Stimulated activated CD4-positive, alpha-beta T cell treated with anti-CD3 and anti-CD28 coated beads, Interleukin-12 subunit alpha, Interleukin-12 subunit beta, amount 100 ng/mL, for 24 hours (primary cell): ENCODE measurements at regions not wholly inside any gene's neighbourhood (a gene's known extent, or its start where the extent isn't known, plus 50 kb on each side); places are given as distances from the start of the nearest gene placed in this dataset.

Experiments
- DNase-seq, 2 experiments: peaks; one replicate each; pipeline ENCODE4 v3.0.0-alpha.2; 2020; ENCODE audit warnings: low read depth in 2 of 2

DNA sequence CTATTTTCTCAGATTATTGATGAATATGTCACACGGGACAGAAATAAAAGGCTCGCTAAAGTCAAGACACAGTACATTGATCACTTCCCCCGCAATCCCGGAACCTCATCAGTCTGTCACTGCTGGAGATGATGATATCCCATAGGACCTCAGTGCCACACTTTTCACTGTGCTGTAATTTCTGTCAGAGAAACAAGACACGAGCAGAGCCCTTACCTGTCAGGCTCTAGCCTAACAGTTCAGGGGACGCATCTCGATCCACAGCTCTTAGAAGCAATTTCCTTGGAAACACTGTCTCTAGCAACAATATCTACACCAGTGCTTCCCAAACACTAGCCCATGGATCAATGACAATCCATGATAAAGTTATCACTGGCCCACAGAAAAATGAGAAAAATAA lies 140.0 kb downstream of the GRIN2B start:
- no peak for DNase-seq

GRCh38 chr12:13839365-13840336 lies 141.8 kb downstream of the GRIN2B start:
- DNase-seq: no peak

DNA sequence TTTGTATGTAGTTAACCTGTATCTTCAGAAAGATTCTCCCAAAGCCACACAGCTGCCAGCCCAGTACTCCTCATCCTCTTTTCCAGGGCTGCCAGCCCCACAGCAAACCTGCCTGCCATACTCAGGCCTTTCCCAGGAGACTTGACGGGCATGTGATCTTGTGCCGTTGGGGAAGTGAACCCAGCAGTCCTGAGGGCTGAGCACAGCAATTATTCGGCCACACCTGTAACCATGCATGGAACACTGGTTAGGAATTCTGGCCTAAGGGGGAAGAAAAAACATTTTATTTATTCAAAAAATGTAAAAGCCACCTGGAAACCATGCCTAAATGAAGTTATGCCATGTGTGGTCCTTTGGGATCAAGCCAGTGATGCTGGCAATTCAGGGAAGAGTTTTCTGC lies 145.3 kb downstream of the GRIN2B start:
- DNase-seq: no peak

- no peak for DNase-seq
Observed at GRCh38 chr12:13835652-13836051, 145.8 kb downstream of the GRIN2B start.

GRCh38 chr12:13834241-13834640 lies 147.2 kb downstream of the GRIN2B start:
- DNase-seq: no peak

DNA sequence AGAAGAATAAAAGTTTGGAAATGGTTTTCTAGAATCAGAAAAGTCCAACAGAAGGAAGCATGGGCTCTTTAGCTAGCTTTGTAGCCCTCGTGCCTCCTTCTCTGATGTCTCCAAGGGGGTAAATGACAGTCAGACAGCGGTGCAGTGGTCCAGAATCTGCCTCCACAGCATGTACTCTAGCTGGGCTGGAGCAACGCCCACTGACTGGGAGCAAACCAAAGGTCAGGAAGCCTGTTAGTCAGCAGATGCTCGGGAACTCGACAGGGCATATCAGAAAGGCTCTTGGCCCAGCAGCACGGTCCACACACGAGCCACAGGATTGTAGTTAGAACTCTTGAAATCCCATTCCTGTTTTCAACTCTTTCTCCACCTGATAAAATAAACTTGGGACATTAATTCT lies 164.3 kb downstream of the GRIN2B start:
- no peak for DNase-seq

DNA sequence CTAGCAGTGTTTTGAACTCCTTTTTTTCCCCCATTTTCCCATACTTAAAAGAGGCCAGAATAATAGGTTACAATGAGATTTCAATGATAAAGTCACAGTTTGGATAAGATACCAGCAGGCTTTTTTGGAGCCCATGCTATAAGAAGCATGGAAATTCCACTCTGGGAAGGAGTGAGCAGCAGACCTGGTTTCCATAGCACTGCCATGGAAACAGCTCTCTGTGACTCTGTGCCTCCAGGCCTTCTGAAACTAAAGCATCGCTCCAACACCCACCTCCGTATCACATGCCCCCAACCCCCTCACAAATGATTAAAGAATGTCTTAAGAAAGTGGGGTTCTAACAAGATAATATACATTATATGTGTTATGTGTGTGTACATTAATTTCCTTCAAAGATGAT lies 165.0 kb downstream of the GRIN2B start:
- DNase-seq: no peak

GRCh38 chr12:13812168-13812567 lies 169.2 kb downstream of the GRIN2B start:
- DNase-seq: no peak

DNA sequence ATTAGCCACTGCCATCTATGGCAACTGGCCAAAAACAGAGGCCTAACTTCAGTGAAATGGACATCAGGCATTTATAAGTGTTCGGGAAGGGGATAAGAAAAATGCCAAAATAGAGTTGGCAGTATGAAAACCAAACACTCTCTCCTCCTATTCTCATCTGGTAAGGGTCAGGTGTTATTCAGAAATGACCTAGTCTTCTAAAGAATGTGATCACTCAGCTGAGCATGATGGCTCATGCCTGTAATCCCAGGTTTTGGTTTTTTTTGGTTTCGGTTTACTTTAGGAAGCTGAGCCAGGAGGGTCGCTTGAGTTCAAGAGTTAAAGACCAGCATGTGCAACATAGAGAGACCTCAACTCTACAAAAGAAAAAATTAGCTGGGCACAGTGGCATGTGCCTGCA lies 170.3 kb downstream of the GRIN2B start:
- no peak for DNase-seq

- no peak for DNase-seq
Observed at GRCh38 chr12:13805041-13805440, 176.4 kb downstream of the GRIN2B start.

- DNase-seq: no peak
Observed at GRCh38 chr12:13801543-13801942, 179.9 kb downstream of the GRIN2B start.

DNA sequence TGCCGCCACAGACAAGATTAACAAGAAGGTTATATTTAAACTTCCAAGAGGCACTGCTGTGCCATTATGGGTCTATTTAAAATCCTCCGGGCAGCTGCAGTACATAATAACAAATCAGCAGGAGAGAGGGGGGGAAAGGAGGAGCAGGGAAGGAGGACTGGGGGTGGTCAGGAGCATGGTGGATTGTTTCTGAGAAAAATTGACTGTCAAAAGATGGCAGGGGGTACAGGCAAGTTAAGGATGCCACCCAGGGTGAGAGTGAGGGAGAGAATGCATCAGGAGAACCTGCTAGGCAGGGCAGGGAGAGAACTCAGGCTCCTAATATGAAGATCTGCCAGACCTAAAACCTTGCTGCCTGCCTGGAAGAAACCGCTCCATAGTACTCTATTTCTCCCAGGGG lies 181.8 kb downstream of the GRIN2B start:
- DNase-seq: no peak

GRCh38 chr12:13798162-13798561 lies 183.2 kb downstream of the GRIN2B start:
- DNase-seq: no peak

DNA sequence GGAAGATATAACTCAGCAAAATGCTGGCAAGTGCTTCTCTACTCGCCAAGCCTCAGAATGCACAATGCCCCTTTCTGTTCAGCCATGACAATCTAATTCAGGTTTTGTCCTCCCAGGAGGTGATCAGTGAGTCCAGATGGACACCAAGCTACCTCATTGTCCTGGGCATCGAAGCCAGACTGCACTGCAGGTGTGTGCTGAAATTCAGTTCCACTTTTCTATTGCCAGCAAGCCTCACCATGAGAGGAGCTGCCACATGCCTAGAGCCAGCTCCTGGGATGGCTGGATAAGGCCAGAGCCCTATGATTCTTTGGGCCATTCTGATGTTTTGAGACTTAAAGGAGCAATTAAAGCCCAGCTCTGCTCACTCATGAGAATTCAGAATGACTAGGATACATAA lies 186.7 kb downstream of the GRIN2B start:
- no peak for DNase-seq

GRCh38 chr12:13790317-13790716 lies 191.1 kb downstream of the GRIN2B start:
- no peak for DNase-seq

GRCh38 chr12:13788626-13789025 lies 192.8 kb downstream of the GRIN2B start:
- DNase-seq: no peak

- no peak for DNase-seq
Observed at GRCh38 chr12:13786646-13787045, 194.8 kb downstream of the GRIN2B start.

GRCh38 chr12:13784504-13784903 lies 196.9 kb downstream of the GRIN2B start:
- no peak for DNase-seq

DNA sequence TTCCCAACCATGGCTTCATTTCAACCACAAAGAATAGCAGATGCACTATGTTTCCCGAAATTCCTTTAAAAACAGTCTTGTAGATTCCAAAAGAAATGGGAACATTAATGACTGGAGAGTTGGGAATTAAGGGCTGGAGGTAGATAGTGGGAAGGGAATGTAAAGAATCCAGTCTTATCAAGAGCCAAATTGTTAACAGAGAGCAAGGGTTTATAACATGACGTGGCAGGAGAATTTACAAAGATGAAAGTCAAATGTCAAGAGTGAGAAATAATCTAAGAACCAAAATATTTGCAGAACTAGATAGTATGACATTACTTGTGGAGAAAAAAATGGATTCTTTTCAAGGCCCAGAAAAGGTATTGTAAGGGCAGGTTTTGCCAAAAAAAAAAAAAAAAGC lies 200.9 kb downstream of the GRIN2B start:
- DNase-seq: no peak

- no peak for DNase-seq
Observed at GRCh38 chr12:13777374-13777773, 204.0 kb downstream of the GRIN2B start.

GRCh38 chr12:13772264-13772663 lies 209.1 kb downstream of the GRIN2B start:
- no peak for DNase-seq

GRCh38 chr12:13770576-13770975 lies 210.8 kb downstream of the GRIN2B start:
- DNase-seq: no peak

- no peak for DNase-seq
Observed at GRCh38 chr12:13769966-13770365, 211.4 kb downstream of the GRIN2B start.

DNA sequence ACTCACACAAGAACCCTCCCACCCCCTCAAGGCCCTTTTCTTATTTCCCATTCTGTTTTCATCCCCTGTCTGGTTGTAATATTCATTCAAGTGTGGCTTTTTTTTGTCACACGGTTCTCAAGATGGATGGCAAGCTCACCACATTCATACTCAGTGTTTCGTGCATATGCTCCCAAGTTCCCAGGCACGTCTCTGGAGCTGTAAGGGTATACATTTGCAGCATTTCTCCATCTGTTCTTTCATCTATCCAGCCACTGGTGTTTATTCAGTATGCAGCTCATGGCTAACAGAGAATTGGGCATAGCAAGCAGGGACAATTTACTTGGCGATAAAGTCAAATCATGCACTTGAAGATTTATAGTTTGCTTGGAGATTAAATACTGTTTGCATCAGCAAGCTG lies 212.1 kb downstream of the GRIN2B start:
- no peak for DNase-seq
